SHP77 (cell line): ENCODE measurements at regions not wholly inside any gene's neighbourhood (a gene's known extent, or its start where the extent isn't known, plus 50 kb on each side); places are given as distances from the start of the nearest gene placed in this dataset.

Experiments
- DNase-seq, 2 experiments: peaks; one replicate each; lab custom pipeline; 2025; lab: John Stamatoyannopoulos, UW

GRCh38 chr1:88063605-88064004, 620.5 kb upstream of the PKN2 start:
- no peak for DNase-seq

GRCh38 chr1:88068407-88068960, 615.6 kb upstream of the PKN2 start:
- DNase-seq, result no peak

GRCh38 chr1:88070956-88071355, 613.1 kb upstream of the PKN2 start:
- no peak for DNase-seq

- no peak for DNase-seq
These were observed 609.4 kb upstream of the PKN2 start for GRCh38 chr1:88074661-88075060.

- DNase-seq, result no peak
These were observed 608.3 kb upstream of the PKN2 start for GRCh38 chr1:88075813-88076212.

GRCh38 chr1:88079036-88079435, 605.0 kb upstream of the PKN2 start:
- DNase-seq, result peak in 1 of 2 experiments; percentile 9

- DNase-seq, result no peak
These were observed 603.2 kb upstream of the PKN2 start for GRCh38 chr1:88080875-88081274.

GRCh38 chr1:88088481-88088880, 595.6 kb upstream of the PKN2 start:
- no peak for DNase-seq

- DNase-seq, result no peak
These were observed 594.1 kb upstream of the PKN2 start for GRCh38 chr1:88089961-88090360.

GRCh38 chr1:88098881-88099280, 585.2 kb upstream of the PKN2 start:
- DNase-seq, result no peak

GRCh38 chr1:88101041-88101440, 583.0 kb upstream of the PKN2 start:
- no peak for DNase-seq

GRCh38 chr1:88104236-88104635, 579.8 kb upstream of the PKN2 start:
- no peak for DNase-seq

GRCh38 chr1:88104886-88105285, 579.2 kb upstream of the PKN2 start:
- DNase-seq, result no peak

- DNase-seq, result no peak
These were observed 572.3 kb upstream of the PKN2 start for GRCh38 chr1:88111816-88112215.

- no peak for DNase-seq
These were observed 566.5 kb upstream of the PKN2 start for GRCh38 chr1:88117597-88117996.

GRCh38 chr1:88118176-88118845, 565.8 kb upstream of the PKN2 start:
- DNase-seq, result no peak

GRCh38 chr1:88124614-88125013, 559.5 kb upstream of the PKN2 start:
- DNase-seq, result no peak

- DNase-seq, result no peak
These were observed 557.6 kb upstream of the PKN2 start for GRCh38 chr1:88126467-88126866.

GRCh38 chr1:88133991-88134390, 550.1 kb upstream of the PKN2 start:
- no peak for DNase-seq

GRCh38 chr1:88134983-88135921, 548.8 kb upstream of the PKN2 start:
- DNase-seq, result no peak

- DNase-seq, result no peak
These were observed 544.4 kb upstream of the PKN2 start for GRCh38 chr1:88139633-88140032.

GRCh38 chr1:88140325-88140724, 543.7 kb upstream of the PKN2 start:
- DNase-seq, result no peak

- DNase-seq, result peak in 1 of 2 experiments; percentile 1
These were observed 542.5 kb upstream of the PKN2 start for GRCh38 chr1:88141499-88142074.
